IPS-15b (cell line): ENCODE measurements at regions not wholly inside any gene's neighbourhood (a gene's known extent, or its start where the extent isn't known, plus 50 kb on each side); places are given as distances from the start of the nearest gene placed in this dataset.

Source experiments
- H3K27me3 ChIP-seq: one replicate; pipeline ENCODE4 v1.6.1; 2013; ENCODE audit warnings: low read length; ENCODE audit not compliant: control insufficient read depth, insufficient read depth
- H3K36me3 ChIP-seq: one replicate; pipeline ENCODE4 v1.6.1; 2013; ENCODE audit warnings: low read length; ENCODE audit not compliant: control insufficient read depth, insufficient read depth
- H3K4me1 ChIP-seq: one replicate; pipeline ENCODE4 v1.6.1; 2013; ENCODE audit warnings: mild to moderate bottlenecking, low read length; ENCODE audit not compliant: control insufficient read depth, insufficient read depth
- H3K4me3 ChIP-seq: one replicate; pipeline ENCODE4 v1.5.1; 2013; ENCODE audit warnings: low read depth, low read length
- H3K9ac ChIP-seq: one replicate; pipeline ENCODE4 v1.6.1; 2013; ENCODE audit warnings: low read depth, mild to moderate bottlenecking, low read length
- H3K9me3 ChIP-seq: one replicate; pipeline ENCODE4 v1.6.1; 2013; ENCODE audit warnings: mild to moderate bottlenecking, low read length; ENCODE audit not compliant: control insufficient read depth, insufficient read depth

- no peaks in the 10 kb centered on the region for H3K36me3 ChIP-seq
- no peaks in the 10 kb centered on the region for H3K27me3 ChIP-seq
- no peaks in the 10 kb centered on the region for H3K4me1 ChIP-seq
- H3K9me3 ChIP-seq, result no peaks in the 10 kb centered on the region
- no peak overlapping the region for H3K9ac ChIP-seq
- H3K4me3 ChIP-seq, result no peak overlapping the region
Observed at GRCh38 chr10:29828956-29829355, 194.2 kb upstream of the SVIL start.

DNA sequence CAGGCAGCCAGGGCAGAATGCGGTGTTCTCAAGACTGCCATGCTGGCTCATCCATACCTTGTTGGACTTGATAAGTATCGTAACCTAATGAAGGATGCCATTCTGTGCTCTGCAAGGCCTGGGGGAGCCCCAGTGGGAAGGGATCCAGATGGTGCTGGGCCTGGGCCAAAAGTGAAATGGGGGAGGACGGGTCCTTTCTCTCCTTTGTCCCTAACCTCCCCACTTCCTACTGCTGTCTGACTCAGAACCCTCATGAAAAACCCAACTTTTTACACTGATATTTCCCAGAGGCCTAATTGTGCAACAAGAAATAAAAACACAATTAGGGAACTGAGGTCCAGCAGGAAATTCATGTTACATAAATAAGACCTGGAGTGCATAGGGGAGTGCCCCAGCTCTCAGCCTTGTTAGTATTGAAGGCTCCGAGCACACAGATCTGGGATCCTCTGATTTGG, 193.7 kb upstream of the SVIL start:
- H3K9me3 ChIP-seq, result no peaks in the 10 kb centered on the region
- H3K4me3 ChIP-seq, result no peak overlapping the region
- no peaks in the 10 kb centered on the region for H3K36me3 ChIP-seq
- no peak overlapping the region for H3K9ac ChIP-seq
- no peaks in the 10 kb centered on the region for H3K4me1 ChIP-seq
- no peaks in the 10 kb centered on the region for H3K27me3 ChIP-seq

DNA sequence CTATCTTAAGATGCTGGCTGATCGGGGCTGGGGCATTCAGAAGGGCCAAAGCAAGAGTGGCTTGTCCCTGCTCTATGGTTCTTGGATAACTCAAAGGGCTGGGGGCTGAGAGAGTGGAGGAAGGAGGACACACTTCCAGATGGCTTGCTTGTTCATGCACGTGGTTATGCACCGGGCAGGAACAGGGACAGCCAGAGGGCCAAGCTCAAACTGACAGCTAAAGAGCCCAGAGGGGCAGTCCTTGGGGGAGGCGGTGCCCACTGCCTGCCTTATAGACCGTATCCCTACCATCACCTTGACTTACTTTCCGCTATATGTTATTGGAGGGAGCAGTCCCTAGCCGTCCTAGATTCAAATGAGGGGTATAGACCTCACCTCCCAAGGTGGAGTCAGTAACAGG, 192.7 kb upstream of the SVIL start:
- Histone ChIP-seq H3K4me1 (no peaks in the 10 kb centered on the region), H3K36me3 (no peaks in the 10 kb centered on the region), H3K27me3 (no peaks in the 10 kb centered on the region), H3K4me3 (no peak overlapping the region), H3K9ac (no peak overlapping the region), H3K9me3 (no peaks in the 10 kb centered on the region)

DNA sequence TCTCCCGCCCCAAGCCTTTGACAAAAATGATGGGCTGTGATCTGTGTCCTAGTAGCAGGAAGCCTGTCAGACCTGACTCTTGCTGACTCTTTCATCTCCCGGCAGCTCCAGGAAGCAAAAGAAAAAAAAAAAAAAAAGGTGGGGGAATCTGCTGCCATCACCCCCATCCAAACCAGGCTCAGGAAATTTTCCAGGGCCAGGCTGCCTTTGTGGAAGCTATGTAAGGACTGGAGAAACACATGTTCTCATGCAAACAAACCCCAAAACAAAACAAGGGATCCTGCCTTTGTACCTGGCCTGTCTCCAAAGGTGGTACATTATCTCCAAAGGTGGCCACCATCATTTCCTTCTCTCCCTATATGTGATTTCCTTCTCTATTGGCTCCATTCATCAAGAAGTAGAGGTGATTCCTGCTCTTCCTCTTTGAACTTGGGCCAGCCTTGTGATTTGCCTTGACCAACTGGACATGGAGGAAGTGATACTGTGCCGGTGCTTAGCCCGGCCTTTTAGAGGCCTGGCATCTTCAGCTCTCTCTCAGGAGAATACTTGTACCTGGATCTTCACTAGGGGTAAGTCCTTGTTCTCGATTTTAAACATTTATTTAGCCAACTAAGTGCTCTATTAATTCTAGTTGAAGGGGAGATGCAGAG, 192.2 kb upstream of the SVIL start:
- no peaks in the 10 kb centered on the region for H3K27me3 ChIP-seq
- H3K9me3 ChIP-seq, result no peaks in the 10 kb centered on the region
- no peaks in the 10 kb centered on the region for H3K36me3 ChIP-seq
- H3K4me3 ChIP-seq, result no peak overlapping the region
- no peak overlapping the region for H3K9ac ChIP-seq
- no peaks in the 10 kb centered on the region for H3K4me1 ChIP-seq

DNA sequence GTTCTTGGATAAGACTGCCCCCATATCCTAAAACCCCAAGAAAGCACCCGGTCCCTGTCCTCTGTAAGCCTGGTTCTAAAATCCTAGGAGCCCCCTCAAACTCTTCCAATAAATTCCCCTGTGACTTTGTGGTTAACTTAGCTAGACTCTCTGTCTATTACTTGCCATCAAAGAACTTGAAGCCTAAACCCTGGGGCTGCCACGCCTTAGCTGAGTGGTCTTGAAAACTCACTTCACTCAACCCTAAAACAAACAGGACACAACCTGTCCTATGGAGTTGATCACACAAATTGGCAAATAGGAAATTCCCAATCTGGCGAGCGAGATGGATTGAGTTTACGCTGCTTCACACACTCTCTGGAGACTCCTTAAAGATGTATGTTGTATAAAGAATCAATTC, 191.4 kb upstream of the SVIL start:
- no peaks in the 10 kb centered on the region for H3K4me1 ChIP-seq

GRCh38 chr10:29823553-29824080, 188.8 kb upstream of the SVIL start:
- Histone ChIP-seq H3K9me3 (no peaks in the 10 kb centered on the region), H3K36me3 (no peaks in the 10 kb centered on the region), H3K4me1 (no peaks in the 10 kb centered on the region), H3K4me3 (no peak overlapping the region), H3K9ac (no peak overlapping the region), H3K27me3 (peaks cover 3% of the 10 kb centered on the region)

More for the DNA sequence above, 191.4 kb upstream of the SVIL start:
- H3K9ac ChIP-seq, result no peak overlapping the region
- no peaks in the 10 kb centered on the region for H3K9me3 ChIP-seq
- no peaks in the 10 kb centered on the region for H3K36me3 ChIP-seq
- no peak overlapping the region for H3K4me3 ChIP-seq
- H3K27me3 ChIP-seq, result peaks cover 1% of the 10 kb centered on the region

DNA sequence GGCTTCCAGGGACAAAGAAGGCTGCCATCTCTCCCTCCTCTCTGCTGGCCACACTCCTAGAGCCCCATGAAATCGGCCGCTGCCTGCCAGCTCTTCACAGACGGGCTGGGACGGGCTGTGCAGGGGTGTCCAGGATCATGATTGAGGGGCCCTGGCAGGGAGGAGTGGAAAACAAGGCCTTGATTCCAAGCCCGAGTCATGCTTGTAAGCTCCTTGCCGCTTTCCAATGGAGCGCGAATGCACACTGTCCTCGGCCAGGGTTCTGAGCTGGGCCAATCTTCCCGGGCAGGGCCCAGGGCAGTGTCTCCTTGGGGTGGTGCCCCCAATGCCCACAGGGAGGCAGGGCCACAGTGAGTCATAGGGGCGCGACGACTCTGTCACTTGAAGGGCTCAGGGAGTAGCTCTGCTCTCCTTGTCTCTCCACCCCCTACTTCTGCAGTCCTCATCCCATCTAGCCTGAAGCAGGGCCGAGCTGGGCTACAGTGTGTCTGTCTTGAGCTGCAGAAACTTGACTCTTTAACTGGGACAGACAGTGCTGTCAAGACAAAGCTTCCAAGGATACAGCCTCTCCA, 186.2 kb upstream of the SVIL start:
- Histone ChIP-seq H3K9me3 (no peaks in the 10 kb centered on the region), H3K36me3 (no peaks in the 10 kb centered on the region), H3K9ac (no peak overlapping the region), H3K4me3 (no peak overlapping the region), H3K27me3 (peaks cover 3% of the 10 kb centered on the region), H3K4me1 (no peaks in the 10 kb centered on the region)

- Histone ChIP-seq H3K9me3 (no peaks in the 10 kb centered on the region), H3K27me3 (peaks cover 3% of the 10 kb centered on the region), H3K36me3 (no peaks in the 10 kb centered on the region), H3K4me3 (no peak overlapping the region), H3K9ac (no peak overlapping the region), H3K4me1 (no peaks in the 10 kb centered on the region)
Observed at GRCh38 chr10:29816801-29817558, 182.2 kb upstream of the SVIL start.

DNA sequence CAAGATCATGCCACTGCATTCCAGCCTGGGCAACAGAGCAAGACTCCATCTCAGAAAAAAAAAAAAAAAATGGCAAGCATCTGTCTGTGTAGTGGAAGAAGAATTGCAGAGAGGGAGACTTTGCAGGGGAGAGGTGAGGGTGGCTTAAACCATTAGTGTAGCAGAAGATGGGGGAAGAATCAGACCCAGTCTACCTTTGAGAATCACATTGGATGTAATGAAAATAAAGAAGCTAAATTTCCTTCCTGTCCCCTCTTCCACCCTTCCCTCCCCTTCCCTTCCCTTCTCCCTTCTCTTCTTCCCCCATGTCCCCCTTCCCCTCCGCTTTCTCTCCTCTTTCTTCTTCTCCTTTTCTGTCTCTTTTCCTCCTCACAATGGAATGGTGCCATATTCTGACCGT, 180.8 kb upstream of the SVIL start:
- no peaks in the 10 kb centered on the region for H3K9me3 ChIP-seq
- H3K27me3 ChIP-seq, result no peaks in the 10 kb centered on the region
- no peaks in the 10 kb centered on the region for H3K4me1 ChIP-seq
- no peaks in the 10 kb centered on the region for H3K36me3 ChIP-seq
- no peak overlapping the region for H3K9ac ChIP-seq
- no peak overlapping the region for H3K4me3 ChIP-seq

DNA sequence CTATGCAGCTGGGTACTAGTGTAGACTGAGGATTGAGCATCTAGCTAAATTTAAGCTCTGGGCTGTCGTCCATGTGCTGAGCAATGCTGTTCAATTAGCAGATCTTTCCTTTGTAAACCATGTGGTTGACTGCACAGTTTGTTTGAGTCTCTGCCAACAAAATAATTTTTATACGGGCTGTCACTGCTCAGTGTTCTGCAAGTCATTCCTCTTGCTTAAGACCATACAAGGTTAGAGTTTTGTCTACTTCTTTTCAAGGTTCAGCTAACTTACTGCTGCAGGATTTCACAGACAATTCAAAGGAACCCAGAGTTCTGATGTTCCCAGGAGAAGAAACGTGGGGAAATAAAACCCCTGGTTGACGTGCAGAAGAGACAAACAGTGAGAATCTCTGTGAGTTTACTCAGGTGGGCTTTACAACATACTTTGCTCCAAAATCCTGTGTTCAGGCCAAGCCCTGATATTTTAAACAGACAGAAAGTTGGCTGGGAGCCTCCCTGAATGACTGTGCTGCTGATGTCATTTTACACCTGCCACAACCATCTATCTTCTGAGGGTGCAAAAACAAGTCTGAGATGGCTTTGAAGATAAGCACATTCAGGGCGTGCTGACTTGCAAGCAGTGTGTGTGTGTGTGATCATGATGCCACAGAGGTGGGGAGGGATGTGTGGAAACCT, 177.1 kb upstream of the SVIL start:
- Histone ChIP-seq H3K27me3 (no peaks in the 10 kb centered on the region), H3K9me3 (no peaks in the 10 kb centered on the region), H3K9ac (no peak overlapping the region), H3K4me1 (no peaks in the 10 kb centered on the region), H3K4me3 (no peak overlapping the region), H3K36me3 (no peaks in the 10 kb centered on the region)

GRCh38 chr10:29810816-29811215, 176.0 kb upstream of the SVIL start:
- H3K4me3 ChIP-seq, result no peak overlapping the region
- H3K36me3 ChIP-seq, result no peaks in the 10 kb centered on the region
- H3K9ac ChIP-seq, result no peak overlapping the region
- no peaks in the 10 kb centered on the region for H3K9me3 ChIP-seq
- H3K4me1 ChIP-seq, result no peaks in the 10 kb centered on the region
- no peaks in the 10 kb centered on the region for H3K27me3 ChIP-seq
